ENCODE measurements at regions not wholly inside any gene's neighbourhood (a gene's known extent, or its start where the extent isn't known, plus 50 kb on each side); places are given as distances from the start of the nearest gene placed in this dataset.

DNA sequence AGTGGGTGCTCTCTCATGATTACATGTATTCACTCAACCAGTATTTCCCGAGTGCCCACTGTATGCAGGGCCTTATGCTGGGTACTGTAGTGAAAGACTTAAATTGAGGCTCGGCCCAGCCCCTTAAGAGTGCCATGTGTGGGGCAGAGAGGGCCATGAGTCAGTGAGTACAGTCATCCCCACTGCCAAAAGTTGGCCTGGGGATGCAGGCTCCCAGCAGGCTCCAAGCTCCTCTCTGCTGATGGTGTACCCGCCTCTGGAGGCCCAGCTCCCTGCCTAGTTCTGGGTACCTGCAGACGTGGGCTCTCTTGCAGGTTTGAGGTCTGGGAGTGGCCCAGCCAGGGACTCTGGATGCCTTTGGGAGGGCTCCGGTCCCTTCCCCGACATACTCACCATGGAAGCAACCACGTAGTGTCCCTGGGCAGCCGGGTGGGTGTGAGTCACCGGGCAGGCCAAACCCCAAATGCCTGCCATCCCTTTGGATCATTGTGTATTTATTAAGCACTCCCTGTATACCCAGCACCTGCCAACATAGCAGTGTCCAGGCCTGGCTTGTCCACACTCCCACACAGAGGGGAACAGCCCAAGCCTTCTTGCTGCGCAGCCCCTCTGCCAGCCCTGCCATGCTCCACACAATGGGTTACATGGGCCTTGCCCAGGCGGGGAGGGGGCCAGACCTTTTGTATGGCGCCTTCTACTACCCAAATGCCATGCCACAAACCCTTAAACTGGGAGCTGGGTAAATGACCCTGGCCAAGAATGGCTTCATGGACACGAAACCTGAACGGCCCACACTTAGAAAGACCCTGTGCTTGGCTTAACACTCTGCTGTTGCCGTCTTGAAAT lies 153.6 kb downstream of the VEGFA start (continued):
- TF ChIP-seq, protein P1, sequence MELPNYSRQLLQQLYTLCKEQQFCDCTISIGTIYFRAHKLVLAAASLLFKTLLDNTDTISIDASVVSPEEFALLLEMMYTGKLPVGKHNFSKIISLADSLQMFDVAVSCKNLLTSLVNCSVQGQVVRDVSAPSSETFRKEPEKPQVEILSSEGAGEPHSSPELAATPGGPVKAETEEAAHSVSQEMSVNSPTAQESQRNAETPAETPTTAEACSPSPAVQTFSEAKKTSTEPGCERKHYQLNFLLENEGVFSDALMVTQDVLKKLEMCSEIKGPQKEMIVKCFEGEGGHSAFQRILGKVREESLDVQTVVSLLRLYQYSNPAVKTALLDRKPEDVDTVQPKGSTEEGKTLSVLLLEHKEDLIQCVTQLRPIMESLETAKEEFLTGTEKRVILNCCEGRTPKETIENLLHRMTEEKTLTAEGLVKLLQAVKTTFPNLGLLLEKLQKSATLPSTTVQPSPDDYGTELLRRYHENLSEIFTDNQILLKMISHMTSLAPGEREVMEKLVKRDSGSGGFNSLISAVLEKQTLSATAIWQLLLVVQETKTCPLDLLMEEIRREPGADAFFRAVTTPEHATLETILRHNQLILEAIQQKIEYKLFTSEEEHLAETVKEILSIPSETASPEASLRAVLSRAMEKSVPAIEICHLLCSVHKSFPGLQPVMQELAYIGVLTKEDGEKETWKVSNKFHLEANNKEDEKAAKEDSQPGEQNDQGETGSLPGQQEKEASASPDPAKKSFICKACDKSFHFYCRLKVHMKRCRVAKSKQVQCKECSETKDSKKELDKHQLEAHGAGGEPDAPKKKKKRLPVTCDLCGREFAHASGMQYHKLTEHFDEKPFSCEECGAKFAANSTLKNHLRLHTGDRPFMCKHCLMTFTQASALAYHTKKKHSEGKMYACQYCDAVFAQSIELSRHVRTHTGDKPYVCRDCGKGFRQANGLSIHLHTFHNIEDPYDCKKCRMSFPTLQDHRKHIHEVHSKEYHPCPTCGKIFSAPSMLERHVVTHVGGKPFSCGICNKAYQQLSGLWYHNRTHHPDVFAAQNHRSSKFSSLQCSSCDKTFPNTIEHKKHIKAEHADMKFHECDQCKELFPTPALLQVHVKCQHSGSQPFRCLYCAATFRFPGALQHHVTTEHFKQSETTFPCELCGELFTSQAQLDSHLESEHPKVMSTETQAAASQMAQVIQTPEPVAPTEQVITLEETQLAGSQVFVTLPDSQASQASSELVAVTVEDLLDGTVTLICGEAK (IDR thresholded peaks at IDR 0.05) = no peak
- TF ChIP-seq, protein P1 (CRISPR knock-in tag; IDR thresholded peaks at IDR 0.05) = no peak
